ELR (cell line): ENCODE measurements at regions not wholly inside any gene's neighbourhood (a gene's known extent, or its start where the extent isn't known, plus 50 kb on each side); places are given as distances from the start of the nearest gene placed in this dataset.
"Not testable (repeated sequence)": the region's sequence is repeated elsewhere in the genome, so short reads cannot be mapped to it uniquely, and the experiment has no call there.

Experiments
- DNase-seq: peaks from one replicate; pipeline ENCODE4 v3.0.0-alpha.2; 2015; ENCODE audit warnings: low read depth

GRCh38 chr11:22920939-22921565 lies 60.8 kb upstream of the CCDC179 start:
- peak; percentile 66 for DNase-seq

- no peak for DNase-seq
These were observed 62.4 kb upstream of the CCDC179 start for GRCh38 chr11:22922672-22923071.

- DNase-seq: no peak
These were observed 63.3 kb upstream of the CCDC179 start for GRCh38 chr11:22923561-22923960.

GRCh38 chr11:22926341-22926740 lies 66.1 kb upstream of the CCDC179 start:
- no peak for DNase-seq

GRCh38 chr11:22927793-22928192 lies 67.5 kb upstream of the CCDC179 start:
- no peak for DNase-seq

GRCh38 chr11:22928207-22928917 lies 68.1 kb upstream of the CCDC179 start:
- peak; percentile 5 for DNase-seq

GRCh38 chr11:22930816-22931594 lies 70.7 kb upstream of the CCDC179 start:
- DNase-seq: no peak

- DNase-seq: no peak
These were observed 78.4 kb upstream of the CCDC179 start for GRCh38 chr11:22938691-22939090.

GRCh38 chr11:22941544-22941943 lies 81.3 kb upstream of the CCDC179 start:
- DNase-seq: not testable (repeated sequence)

GRCh38 chr11:22957786-22958185 lies 97.5 kb upstream of the CCDC179 start:
- DNase-seq: no peak

- no peak for DNase-seq
These were observed 114.0 kb upstream of the CCDC179 start for GRCh38 chr11:22974251-22974650.

- peak; percentile 79 for DNase-seq
These were observed 115.9 kb upstream of the CCDC179 start for GRCh38 chr11:22976146-22976545.

GRCh38 chr11:22982903-22983302 lies 122.6 kb upstream of the CCDC179 start:
- DNase-seq: no peak

GRCh38 chr11:22984045-22984444 lies 123.8 kb upstream of the CCDC179 start:
- no peak for DNase-seq

GRCh38 chr11:22989371-22989770 lies 129.1 kb upstream of the CCDC179 start:
- no peak for DNase-seq

- no peak for DNase-seq
These were observed 130.9 kb upstream of the CCDC179 start for GRCh38 chr11:22991196-22991595.

GRCh38 chr11:23006730-23007129 lies 146.5 kb upstream of the CCDC179 start:
- DNase-seq: no peak

- DNase-seq: no peak
These were observed 150.6 kb upstream of the CCDC179 start for GRCh38 chr11:23010790-23011335.

- no peak for DNase-seq
These were observed 152.7 kb upstream of the CCDC179 start for GRCh38 chr11:23012930-23013329.

- no peak for DNase-seq
These were observed 153.2 kb upstream of the CCDC179 start for GRCh38 chr11:23013509-23013908.

GRCh38 chr11:23021287-23021863 lies 161.1 kb upstream of the CCDC179 start:
- peak; percentile 54 for DNase-seq

GRCh38 chr11:23022854-23023253 lies 162.6 kb upstream of the CCDC179 start:
- DNase-seq: no peak
